GM19328 (cell line): ENCODE measurements at regions not wholly inside any gene's neighbourhood (a gene's known extent, or its start where the extent isn't known, plus 50 kb on each side); places are given as distances from the start of the nearest gene placed in this dataset.

ENCODE experiments used
- ATAC-seq: cut with Tn5 transposase; IDR thresholded peaks from one replicate; pipeline ENCODE4 v1.9.1; 2021; ENCODE audit warnings: mild to moderate bottlenecking, moderate library complexity; ENCODE audit not compliant: unreplicated experiment

GRCh38 chr11:19410032-19410431 lies 169.3 kb upstream of the E2F8 start:
- no peak for ATAC-seq

GRCh38 chr11:19409307-19409706 lies 168.6 kb upstream of the E2F8 start:
- no peak for ATAC-seq

- ATAC-seq = no peak
These were observed 167.0 kb upstream of the E2F8 start for GRCh38 chr11:19407677-19408270.

DNA sequence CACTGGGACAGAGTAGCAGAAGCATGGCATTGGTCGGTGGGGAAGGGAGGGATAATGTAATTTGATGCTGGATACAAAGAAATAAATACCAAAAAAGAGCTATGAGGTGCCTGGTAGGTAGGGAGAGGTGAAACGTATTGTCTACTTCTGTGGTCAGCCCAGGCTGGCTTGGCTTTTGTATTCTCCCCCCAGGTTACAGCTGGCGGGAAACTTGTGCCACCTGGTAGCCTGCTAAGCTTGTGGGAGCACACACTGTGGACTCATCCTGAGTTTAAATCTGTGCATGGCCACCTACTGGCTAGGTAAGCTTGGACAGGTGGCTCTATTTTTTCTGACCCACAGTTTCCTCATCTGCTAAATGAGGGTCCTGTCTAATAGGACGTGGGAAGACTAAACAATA lies 165.2 kb upstream of the E2F8 start:
- no peak for ATAC-seq

- ATAC-seq = no peak
These were observed 164.0 kb upstream of the E2F8 start for GRCh38 chr11:19404787-19405186.

GRCh38 chr11:19403196-19403895 lies 162.6 kb upstream of the E2F8 start:
- no peak for ATAC-seq

DNA sequence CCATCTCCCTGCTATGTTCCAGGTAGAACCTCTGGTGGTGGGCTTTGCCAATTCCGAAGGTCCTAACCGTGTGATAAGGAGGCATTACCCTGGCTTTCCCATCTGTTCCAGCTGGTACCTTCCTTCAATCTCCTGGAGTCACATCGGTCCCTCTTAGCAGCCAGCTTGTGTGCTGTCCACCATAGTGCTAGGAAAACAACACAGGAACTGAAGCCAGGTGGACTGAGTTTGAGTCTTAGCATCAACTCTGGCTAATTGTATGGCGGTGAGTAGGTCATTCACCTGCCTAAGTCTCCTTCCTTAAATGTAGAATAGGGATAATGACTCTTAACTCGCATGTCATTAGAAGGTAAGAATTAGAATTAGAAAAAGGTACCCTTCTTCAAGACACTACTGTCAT lies 159.6 kb upstream of the E2F8 start:
- ATAC-seq = no peak

DNA sequence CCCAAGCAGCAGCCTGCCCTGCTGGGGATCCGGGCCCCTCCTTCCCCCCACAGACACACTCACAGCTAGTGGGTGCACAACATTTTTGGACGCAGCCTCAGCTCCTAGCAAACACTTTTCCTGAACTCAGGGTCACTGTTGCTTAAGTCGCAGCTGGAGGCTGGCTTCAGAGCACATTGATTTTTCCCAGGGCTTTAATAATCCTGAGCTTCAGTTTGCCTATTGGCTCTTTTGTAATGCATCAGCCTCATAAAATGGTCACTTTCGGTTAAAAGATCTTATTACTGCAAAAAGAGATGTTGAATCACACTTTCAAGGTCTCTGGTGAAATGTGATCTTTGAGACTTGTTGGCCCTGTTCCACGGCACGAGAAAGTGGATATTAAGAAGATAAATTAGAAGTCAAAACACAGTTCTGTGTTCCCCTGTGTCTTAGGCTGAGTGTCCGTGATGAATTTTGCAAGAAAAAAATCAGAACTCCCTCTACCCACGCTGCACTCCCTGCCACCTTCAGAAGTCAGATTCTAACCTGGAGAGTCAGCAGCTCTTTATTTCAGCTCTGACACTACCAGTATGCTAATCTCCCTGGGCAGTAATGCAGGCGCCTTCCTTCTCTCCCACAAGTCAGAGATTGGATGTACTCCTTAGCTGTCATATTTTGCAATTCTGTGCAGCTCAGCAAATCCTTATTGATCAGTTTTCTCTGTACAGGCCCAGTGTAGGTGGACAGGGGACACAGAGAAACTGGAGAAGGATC lies 158.2 kb upstream of the E2F8 start:
- ATAC-seq = no peak

- ATAC-seq = no peak
These were observed 157.5 kb upstream of the E2F8 start for GRCh38 chr11:19398273-19398672.

DNA sequence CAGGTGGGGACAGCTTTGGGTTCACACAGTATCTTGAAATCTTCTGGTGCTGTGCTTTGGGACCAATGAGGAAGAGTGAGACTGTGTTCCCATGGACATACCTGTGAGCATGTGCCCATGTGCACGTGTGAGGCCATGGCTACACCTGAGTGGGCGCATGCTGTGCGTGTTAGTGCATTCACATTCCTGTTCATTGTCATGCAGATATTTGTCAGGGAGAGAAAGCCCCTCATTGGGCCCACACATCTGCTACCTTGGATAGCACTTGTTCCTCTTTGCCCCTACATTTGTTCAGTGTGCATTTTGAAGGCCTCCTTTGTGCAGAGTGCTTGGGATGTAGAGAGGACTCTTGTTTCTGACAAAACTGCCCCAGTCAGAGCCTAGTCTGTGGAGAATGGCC lies 154.3 kb upstream of the E2F8 start:
- no peak for ATAC-seq

GRCh38 chr11:19394525-19395016 lies 153.8 kb upstream of the E2F8 start:
- no peak for ATAC-seq

DNA sequence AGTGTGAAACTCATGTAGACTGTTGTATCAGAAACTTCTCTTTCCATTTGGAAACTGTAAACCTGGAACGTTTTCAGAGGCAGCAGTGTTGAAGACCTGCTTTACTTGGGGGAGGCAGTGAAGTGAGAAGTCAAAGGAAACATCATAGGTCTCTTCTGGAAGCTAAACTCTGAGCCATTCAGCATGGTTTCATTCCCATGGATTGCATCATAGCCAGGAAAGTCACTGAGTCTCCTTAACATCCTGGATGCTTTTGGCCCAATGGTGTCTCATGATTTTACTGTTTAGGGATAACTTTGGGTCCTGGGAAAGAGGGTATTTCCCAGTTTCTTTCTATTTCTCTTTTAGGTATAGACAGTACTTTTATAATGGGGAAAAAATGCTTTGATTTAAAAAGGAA lies 153.2 kb upstream of the E2F8 start:
- no peak for ATAC-seq

- no peak for ATAC-seq
These were observed 152.2 kb upstream of the E2F8 start for GRCh38 chr11:19392847-19393518.

GRCh38 chr11:19392321-19392720 lies 151.6 kb upstream of the E2F8 start:
- no peak for ATAC-seq

GRCh38 chr11:19391652-19392051 lies 150.9 kb upstream of the E2F8 start:
- ATAC-seq = no peak

DNA sequence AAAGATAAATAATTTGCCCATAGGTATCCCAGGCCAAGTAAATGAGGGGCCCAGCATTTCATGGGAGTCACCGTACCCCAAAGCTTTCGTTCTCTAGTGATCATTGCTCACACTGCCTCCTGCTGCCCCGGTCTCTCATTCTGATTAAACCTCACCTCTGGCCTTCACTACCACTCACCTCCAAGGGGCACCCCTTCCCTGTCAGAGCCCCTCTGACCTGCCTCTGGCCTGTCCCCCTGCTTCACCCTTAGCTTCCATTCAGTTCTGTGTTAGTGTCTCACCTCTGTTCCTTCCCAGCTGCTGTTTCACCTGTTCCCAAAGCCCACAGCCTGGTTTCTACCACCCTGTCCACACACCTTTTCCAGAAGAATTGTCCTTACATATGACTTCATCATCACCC lies 150.3 kb upstream of the E2F8 start:
- ATAC-seq = no peak

DNA sequence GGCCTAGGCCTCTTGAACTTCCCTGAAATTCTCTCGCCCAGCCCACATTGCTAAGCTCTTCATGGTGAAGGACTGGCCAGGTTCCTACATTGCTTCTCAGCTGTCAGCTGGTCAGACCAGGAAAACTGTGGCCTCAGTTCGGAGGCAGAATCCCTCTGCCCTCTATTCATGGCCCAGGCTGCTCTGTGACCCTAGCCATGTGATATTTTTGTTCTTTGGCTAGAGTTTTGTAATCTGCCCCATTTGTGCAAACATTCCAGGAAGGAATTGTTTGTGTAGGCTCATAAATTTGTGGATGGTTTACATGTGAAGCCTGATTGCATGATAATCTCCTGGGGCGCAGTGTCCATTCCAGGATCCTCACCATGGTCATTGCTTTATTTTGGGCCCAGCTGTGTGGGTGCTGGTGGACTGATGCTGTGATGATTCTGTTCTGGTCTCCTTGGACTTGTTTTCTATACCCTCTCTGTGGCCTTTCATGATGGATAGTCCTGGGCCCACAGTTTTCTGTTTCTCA lies 149.1 kb upstream of the E2F8 start:
- ATAC-seq = no peak

DNA sequence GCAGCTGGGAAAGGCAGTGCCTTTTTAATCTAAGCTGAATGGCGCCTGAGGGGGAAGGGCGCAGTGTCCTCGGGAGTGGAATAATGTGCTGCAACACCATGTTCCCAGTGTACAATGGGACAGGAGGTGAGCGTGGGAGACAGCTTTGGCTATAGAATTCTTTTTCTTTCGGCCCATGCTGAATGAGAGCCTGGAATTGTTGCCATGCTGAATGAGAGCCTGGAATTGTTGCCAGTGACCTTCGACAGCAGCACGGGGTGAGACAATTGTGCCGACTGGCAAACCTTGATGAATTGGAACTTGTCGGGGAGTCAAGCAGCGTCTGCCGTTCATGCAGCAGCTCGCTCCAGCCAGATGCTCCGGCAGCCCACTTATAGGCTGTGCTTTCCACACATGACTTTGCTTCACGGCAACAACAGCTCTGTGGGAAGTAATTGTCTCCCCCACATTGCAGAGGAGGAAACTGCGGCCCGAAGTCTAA lies 141.4 kb upstream of the E2F8 start:
- ATAC-seq = no peak

DNA sequence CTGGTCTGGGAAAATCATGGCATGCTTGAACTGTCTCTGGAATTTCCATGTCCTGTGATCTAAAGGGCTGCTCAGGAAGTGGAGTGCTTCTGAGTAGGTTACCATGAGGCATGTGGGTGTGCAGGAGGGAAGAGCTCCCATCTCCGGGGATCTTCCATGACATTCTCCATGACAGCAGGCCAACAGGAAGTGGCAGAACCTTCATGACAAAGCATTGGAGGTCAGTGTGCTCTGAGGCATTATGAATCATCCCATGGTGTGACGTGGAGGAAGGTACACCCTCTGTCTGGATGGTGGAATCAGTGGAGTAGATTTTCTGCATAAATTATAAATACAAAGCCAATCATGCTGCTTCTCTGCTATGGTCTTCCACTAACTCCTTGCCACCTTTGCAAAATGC lies 139.6 kb upstream of the E2F8 start:
- no peak for ATAC-seq

DNA sequence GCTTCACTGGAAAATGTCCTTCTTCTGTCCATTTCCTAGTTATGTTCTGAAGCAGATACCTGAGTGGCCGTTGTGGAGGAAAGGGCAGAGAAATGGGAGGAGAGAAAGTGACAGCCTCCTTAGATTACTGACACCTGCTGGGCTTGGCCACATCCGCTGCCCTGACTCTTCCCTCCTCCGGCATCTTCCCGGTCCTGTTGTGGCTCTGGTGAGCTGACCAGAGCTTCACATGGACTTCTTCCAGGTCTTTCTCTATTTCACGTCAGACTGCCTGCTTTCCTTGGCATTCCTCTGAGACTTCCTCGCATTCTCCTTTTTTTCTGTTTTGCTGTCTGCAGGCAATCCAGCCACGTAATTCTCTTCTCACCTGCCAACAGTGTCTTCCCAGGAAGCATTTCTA lies 138.7 kb upstream of the E2F8 start:
- ATAC-seq = no peak

- no peak for ATAC-seq
These were observed 138.1 kb upstream of the E2F8 start for GRCh38 chr11:19378814-19379213.
